MG63 (cell line): ENCODE measurements at regions not wholly inside any gene's neighbourhood (a gene's known extent, or its start where the extent isn't known, plus 50 kb on each side); places are given as distances from the start of the nearest gene placed in this dataset.

Experiments
- DNase-seq: peaks from one replicate; pipeline ENCODE4 v3.0.0-alpha.2; 2020
- H3K27me3 ChIP-seq: fragments of 250-450 bp; sonication (Bioruptor Pico); 2 replicates; pipeline ENCODE4 v1.5.1; 2020; ENCODE audit warnings: mild to moderate bottlenecking, moderate library complexity
- H3K36me3 ChIP-seq: fragments of 250-450 bp; sonication (Bioruptor Pico); 2 replicates; pipeline ENCODE4 v1.5.1; 2020; ENCODE audit warnings: mild to moderate bottlenecking, moderate library complexity
- H3K4me3 ChIP-seq: fragments of 250-450 bp; sonication (Bioruptor Pico); 2 replicates; pipeline ENCODE4 v1.5.1; 2020; ENCODE audit warnings: mild to moderate bottlenecking, moderate library complexity
- H3K9me3 ChIP-seq: fragments of 250-450 bp; sonication (Bioruptor Pico); 2 replicates; pipeline ENCODE4 v1.5.1; 2020; ENCODE audit warnings: mild to moderate bottlenecking, moderate library complexity

DNA sequence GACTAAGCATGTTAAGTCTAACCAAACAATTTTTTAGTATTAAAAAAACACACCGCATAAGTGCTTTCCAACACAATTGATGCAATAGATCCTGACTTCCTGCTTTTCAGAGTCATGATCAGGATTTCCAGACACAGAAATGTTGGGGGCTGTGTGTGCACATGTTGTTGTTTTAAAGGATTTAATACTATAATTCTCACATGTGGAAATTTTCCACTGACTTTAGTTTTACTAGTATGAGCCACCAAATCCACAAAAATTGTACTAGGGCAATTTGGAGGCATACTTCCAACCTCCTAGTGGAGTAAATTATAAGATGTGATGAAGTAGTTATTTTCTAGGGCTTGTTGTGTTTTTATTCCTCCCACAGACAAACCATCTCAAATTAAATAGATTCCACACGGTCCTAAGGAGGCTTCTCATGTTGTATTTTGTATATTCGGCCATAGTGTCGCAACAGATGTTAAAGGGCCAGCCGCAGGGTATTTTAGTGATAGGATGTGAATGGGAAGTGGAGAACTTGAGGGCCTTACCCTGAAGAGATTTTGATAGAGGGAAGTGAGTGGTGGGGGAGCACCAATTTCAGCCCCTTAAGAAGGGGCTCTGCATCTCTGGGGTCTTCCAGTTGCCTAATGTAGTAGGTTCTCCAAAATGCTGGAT lies 108.9 kb upstream of the KLF7 start:
- no peaks in the 10 kb centered on the region for H3K36me3 ChIP-seq
- no peaks in the 10 kb centered on the region for H3K27me3 ChIP-seq
- no peaks in the 10 kb centered on the region; the same call in 1 of the 2 replicates for H3K9me3 ChIP-seq
- DNase-seq: no peak
- H3K4me3 ChIP-seq: no peak overlapping the region

DNA sequence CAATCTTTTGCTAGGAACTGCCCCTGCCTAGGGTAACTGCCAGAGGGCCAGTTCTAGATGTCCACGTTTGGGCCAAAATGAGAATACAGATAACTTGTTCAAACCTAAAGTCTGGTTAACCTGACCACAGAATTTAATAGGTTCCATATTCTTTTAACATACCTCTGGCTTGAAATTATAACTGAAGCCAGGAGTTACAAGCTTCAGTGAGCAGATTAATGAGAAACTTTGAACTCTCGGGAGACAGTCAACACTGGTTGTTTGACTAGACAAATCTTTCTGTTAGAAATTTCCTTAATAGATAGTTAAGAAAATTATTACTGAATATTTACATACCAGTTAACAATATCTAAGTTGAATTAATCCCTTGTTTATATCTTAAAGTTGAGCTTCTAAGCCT lies 110.0 kb upstream of the KLF7 start:
- Histone ChIP-seq H3K4me3 (no peak overlapping the region), H3K9me3 (no peaks in the 10 kb centered on the region; the same call in 1 of the 2 replicates), H3K27me3 (no peaks in the 10 kb centered on the region), H3K36me3 (no peaks in the 10 kb centered on the region)
- no peak for DNase-seq

DNA sequence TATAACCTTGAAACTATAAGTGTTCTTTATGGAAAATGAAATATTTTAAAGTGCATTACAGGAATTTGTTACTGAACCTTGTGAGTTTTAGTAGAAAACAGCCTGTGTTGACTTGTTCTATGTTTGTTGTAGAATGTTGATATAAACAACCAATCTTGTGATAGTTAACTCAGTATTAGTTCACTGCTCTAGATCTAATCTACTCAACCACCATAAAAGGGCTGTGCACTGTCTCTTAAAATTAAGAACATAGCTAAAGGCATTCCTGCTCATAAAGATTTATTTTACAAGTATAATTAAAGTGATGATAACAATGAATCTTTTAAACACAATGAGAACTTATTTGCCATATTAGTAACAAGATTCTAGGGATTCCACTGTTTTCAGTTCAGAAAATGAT lies 110.5 kb upstream of the KLF7 start:
- H3K27me3 ChIP-seq: no peaks in the 10 kb centered on the region
- H3K9me3 ChIP-seq: no peaks in the 10 kb centered on the region; the same call in 1 of the 2 replicates
- no peak for DNase-seq
- no peak overlapping the region for H3K4me3 ChIP-seq
- H3K36me3 ChIP-seq: no peaks in the 10 kb centered on the region

DNA sequence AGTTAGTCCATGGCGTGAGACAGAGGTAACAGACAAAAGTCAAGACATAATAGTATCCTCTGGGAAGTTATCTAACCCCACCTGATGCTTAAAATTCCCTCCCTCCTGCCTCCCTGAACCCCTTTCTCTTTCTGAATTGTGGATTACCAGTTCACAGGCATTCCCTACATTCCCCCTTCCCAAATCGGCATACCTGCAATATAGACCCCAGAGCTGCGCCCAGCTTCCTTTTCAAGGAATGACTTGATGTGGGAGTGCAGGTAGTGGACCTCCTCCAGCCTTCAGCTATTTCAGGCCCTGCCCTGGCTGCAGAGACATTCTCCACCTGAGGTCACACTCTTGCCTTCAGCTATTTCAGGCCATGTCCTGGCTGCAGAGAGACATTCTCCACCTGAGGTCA lies 111.1 kb upstream of the KLF7 start:
- DNase-seq: no peak
- H3K9me3 ChIP-seq: no peaks in the 10 kb centered on the region; the same call in 1 of the 2 replicates
- no peak overlapping the region for H3K4me3 ChIP-seq
- no peaks in the 10 kb centered on the region for H3K36me3 ChIP-seq
- no peaks in the 10 kb centered on the region for H3K27me3 ChIP-seq

DNA sequence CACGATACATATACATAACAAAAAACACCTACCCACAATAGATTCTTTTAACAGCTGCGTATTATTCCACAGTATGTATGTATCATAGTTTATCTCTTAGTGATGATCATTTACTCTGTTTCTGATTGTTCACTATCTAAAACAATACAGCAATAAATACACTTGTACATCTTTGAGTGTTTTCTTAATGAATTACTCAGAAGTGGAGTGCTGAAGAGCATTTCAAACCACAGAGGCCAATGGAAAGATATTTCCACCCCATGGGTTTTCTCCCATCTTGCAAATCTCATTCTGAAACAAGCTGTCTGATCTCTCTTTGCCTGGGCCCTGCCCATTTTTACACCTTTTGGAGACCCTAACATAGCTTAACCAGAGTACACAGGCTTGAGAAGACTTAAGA lies 113.8 kb upstream of the KLF7 start:
- Histone ChIP-seq H3K36me3 (no peaks in the 10 kb centered on the region), H3K4me3 (no peak overlapping the region), H3K9me3 (no peaks in the 10 kb centered on the region; the same call in 1 of the 2 replicates), H3K27me3 (no peaks in the 10 kb centered on the region)
- DNase-seq: no peak

DNA sequence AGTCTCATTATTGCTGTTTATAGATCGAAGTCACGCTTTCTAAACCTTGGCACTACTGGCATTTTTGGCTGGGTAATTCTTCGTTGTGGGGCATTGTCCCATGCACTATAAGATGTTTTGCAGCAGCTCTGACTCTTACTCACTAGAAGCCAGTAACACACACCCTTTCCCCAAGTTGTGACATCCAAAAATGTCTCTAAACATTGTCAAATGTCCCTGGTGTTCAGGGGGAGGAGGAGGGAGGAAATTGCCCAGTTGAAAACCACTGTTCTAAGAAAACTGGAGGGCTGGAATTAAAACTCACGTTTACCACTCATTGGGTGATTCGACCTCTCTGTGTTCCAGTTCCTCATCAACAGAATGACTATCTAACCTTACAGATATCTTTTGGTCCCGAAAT lies 115.7 kb upstream of the KLF7 start:
- no peak for DNase-seq

DNA sequence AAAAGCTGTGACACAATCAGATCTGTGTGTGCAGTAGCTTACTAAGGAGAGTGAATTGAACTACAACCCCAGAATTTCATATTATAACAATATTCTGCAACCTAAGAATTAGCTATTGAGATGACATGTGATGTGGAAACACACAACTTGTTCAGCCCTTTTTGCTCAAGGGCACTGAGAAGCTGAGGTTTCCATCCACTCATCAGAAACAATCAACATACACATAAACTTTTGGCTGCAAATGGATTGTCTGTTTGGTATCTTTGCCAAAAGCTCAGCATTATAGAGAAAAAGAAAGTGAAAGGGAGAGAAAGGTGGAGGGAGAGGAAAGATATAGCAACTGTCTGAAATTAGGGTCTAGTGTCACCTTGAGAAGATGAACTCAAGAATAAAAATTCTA lies 117.2 kb upstream of the KLF7 start:
- no peaks in the 10 kb centered on the region for H3K27me3 ChIP-seq
- H3K36me3 ChIP-seq: no peaks in the 10 kb centered on the region
- no peak for DNase-seq
- H3K4me3 ChIP-seq: no peak overlapping the region
- no peaks in the 10 kb centered on the region for H3K9me3 ChIP-seq

More for the DNA sequence above, 115.7 kb upstream of the KLF7 start:
- no peak overlapping the region for H3K4me3 ChIP-seq
- no peaks in the 10 kb centered on the region for H3K36me3 ChIP-seq
- no peaks in the 10 kb centered on the region for H3K9me3 ChIP-seq
- H3K27me3 ChIP-seq: no peaks in the 10 kb centered on the region

DNA sequence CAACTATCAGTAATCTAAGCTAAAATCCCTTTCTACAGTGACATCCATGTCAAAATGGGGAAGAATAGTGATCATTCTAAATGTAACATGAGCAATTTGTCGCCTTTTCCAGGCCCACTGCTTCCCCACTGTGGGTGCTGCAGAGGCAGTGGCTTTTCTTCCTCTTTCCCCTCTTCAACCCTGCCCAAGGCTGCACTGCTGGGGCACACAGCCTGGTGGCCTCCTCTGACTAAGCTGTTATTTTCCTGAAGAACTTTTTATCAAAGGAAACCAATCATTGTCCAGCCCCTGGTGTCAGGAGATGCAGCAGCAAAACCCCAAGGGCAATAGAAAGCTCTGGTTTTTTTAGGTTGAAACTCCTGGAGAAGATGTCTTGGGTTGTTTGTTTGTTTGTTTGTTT lies 117.6 kb upstream of the KLF7 start:
- DNase-seq: no peak
- Histone ChIP-seq H3K9me3 (no peaks in the 10 kb centered on the region), H3K27me3 (no peaks in the 10 kb centered on the region), H3K36me3 (no peaks in the 10 kb centered on the region), H3K4me3 (no peak overlapping the region)

DNA sequence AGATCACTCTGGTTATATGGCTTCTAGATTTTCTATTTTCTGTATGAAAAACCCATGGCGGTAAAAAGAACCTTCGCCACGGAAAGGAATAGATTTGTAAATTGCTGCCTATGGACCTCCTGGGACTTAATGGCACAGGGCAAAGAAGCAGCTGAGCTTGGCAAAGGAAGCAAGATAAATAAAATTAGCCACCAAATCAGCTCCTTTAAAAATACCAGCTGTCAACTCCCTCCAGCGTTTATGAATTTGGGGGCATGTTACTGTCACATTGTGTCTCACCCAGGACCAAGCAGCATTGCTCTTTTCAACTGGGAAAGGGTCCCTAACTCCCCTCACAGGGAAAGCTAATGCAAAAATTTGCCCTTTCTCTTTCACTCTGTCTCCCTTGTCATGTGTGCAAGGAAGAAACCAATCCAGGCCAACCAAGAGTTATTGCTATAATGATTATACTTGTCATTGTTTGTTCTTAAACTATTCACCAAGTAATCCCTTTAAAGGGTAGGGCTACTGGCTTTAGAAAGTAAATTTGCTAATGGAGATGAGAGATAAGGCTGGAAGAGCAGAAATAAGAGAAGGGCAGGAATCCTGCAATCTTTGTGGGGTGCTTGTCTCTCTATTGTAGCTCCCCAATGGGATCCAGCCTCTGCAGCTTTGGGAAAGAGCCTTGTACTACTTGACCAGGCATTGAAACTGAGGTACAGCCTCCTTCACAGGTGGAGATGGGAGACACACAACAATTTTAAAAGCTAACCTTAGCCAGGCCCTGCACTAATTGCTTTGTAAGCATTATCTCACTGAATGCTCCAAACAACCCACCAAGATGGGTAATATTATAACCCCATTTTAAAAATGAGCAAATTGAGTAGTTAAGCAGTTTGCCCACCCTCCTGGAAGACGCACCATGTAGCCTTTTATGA lies 119.1 kb upstream of the KLF7 start:
- Histone ChIP-seq H3K27me3 (no peaks in the 10 kb centered on the region), H3K9me3 (no peaks in the 10 kb centered on the region), H3K4me3 (no peak overlapping the region), H3K36me3 (no peaks in the 10 kb centered on the region)
- DNase-seq: no peak

DNA sequence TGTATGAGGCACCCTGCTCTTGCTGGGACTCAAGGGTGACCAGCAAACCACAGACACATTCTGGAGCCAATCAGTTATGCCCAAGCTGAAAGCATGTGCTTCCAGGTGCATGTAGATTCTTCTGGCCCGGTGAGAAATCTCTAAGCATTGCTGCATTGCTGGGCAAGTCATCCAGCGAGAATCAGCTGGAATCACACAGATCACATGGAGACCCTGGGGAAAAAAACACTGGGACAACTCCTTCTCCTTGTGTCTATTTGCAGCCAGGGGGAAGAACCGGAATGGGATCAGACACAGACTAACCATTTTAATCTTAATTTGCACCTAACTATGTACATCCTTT lies 119.7 kb upstream of the KLF7 start:
- no peaks in the 10 kb centered on the region for H3K36me3 ChIP-seq
- DNase-seq: no peak
- H3K27me3 ChIP-seq: no peaks in the 10 kb centered on the region
- no peak overlapping the region for H3K4me3 ChIP-seq
- no peaks in the 10 kb centered on the region for H3K9me3 ChIP-seq

DNA sequence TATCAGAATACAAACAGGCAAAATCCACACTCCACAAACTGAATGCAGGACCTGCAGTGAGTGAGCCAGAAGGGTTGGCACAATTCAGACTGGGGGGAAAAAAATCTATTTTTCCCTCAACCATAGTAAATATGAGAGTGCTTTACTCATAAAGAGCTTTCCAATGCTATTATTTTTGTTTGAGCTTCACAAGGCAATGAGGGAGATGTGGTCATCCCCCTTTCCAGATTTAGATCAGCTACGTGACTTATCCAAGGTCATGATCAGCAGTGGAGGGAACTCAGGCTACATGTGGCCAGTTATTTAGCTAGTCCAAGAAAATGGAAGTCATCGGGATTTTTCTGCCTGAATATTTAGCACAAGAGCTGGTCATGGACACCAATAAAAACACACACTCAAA lies 120.4 kb upstream of the KLF7 start:
- Histone ChIP-seq H3K36me3 (no peaks in the 10 kb centered on the region), H3K9me3 (no peaks in the 10 kb centered on the region), H3K4me3 (no peak overlapping the region), H3K27me3 (no peaks in the 10 kb centered on the region)
- DNase-seq: no peak

DNA sequence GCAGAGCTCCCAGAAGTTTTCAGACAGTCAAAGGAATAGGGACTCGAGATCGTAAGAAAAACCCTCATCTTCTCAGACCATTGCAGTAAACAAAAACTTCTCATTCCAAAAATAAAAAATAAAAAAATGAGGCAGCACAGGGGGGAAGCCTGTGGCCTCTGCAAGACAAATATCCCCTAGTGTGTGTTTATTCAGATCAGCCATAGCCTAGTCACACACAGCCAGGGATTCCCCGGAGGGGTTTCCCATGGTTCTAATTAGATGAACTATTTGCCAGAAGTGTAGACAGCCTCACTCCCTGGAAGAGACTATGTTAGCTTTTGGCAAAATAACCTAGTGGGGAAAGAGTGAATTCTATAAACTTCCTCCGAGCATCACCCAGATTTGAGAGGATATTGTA lies 122.9 kb upstream of the KLF7 start:
- Histone ChIP-seq H3K4me3 (no peak overlapping the region), H3K9me3 (no peaks in the 10 kb centered on the region), H3K27me3 (no peaks in the 10 kb centered on the region), H3K36me3 (no peaks in the 10 kb centered on the region)
- DNase-seq: no peak

DNA sequence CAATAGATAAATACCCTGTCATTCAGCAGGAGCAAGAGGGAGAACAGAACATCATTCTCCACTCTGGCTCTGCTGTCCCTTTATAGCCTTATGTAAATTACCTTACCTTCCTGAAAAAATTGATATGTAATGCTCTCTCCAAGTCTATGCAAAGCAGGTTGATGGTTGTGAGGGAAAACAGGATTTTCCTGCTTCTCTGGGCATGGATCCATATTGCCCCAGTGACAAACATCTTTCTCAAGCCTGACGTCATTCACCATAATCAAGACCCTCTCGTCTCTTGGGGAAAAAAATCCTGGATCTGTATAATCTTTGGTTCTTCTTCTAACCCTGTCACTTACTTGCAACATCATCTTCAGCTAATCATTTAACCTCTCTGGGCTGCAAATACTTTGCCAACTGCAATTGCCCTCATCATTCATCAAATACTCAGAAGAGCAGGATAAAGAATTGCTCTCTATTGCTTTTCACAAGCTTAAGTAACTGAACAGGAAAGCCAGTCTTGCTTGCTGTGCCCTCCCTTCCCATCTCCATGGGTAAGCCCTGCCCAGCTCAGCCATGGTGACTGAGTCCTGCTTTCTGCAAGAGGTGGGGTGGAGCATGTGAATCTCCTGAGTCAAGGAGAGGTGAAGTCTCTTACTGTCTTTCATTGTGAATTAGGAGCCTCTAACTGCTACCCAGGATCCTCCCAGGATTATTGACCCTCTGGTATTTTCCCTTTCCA lies 123.7 kb upstream of the KLF7 start:
- DNase-seq: no peak
- Histone ChIP-seq H3K4me3 (no peak overlapping the region), H3K9me3 (no peaks in the 10 kb centered on the region), H3K36me3 (no peaks in the 10 kb centered on the region), H3K27me3 (no peaks in the 10 kb centered on the region)

DNA sequence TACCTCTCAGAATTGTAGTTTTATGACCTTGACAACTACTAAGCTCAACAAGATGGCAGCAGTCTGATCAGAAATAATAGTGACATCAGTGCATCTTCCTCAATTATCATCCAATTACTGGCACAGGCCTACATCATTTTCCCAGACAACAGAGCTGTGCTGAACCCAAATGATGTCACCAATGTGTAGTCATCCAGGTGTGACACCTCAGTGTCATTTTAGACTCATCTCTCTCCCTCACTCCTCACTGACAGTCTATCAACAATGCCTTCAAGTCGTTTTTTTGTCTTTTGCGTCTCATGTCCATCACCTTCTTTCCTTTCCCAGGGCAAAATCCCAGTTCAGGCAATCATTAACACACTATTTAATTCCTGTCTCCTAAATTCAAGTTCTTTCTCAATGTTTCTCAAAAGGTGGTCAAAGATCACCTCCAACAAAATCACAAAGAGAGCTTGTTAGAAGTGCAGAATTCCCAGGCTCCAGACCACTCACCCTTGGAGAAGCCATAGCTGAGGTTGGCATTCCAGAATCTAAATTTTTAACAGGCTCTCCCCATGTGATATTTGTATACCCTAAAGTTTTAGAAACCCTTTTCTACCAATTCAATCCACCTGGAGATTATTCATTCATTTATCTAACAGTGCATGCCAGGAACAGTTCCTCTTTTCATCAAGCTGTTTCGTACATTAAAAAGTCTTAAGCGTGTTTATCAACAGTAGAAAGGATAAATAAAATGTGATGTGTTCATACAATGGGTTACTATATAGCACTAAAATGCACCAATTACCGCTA lies 125.3 kb upstream of the KLF7 start:
- DNase-seq: no peak
- H3K36me3 ChIP-seq: no peaks in the 10 kb centered on the region
- no peaks in the 10 kb centered on the region for H3K27me3 ChIP-seq
- no peaks in the 10 kb centered on the region for H3K9me3 ChIP-seq
- H3K4me3 ChIP-seq: no peak overlapping the region

DNA sequence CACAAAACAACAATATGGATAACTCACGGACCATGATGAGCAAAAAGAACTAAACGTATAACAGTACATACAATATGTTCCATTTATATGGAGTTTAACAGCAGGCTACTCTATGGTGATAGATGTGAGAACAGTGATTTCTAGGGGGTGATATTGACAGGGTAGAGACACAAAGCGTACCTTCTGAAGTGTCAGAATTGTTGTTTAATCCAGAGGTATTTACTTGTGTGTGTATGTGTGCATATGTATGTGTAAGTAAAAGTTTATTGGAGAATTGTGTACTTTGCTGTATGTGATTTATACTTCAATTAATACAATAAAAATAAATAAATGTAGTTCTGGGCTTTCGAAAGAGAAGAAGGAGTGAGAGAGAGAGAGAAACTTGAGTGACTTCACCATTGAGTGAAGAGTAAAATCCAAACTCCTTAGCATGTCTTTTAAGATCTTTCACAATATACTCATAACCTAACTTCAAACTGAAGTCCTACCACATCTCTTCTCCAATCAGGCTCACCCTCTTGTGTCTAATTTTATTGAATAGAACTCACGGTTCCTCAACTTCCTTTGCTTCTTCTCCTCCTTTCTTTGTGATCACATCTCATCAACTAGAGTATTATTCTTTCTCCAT lies 126.0 kb upstream of the KLF7 start:
- Histone ChIP-seq H3K27me3 (no peaks in the 10 kb centered on the region), H3K4me3 (no peak overlapping the region), H3K9me3 (no peaks in the 10 kb centered on the region), H3K36me3 (no peaks in the 10 kb centered on the region)
- no peak for DNase-seq

DNA sequence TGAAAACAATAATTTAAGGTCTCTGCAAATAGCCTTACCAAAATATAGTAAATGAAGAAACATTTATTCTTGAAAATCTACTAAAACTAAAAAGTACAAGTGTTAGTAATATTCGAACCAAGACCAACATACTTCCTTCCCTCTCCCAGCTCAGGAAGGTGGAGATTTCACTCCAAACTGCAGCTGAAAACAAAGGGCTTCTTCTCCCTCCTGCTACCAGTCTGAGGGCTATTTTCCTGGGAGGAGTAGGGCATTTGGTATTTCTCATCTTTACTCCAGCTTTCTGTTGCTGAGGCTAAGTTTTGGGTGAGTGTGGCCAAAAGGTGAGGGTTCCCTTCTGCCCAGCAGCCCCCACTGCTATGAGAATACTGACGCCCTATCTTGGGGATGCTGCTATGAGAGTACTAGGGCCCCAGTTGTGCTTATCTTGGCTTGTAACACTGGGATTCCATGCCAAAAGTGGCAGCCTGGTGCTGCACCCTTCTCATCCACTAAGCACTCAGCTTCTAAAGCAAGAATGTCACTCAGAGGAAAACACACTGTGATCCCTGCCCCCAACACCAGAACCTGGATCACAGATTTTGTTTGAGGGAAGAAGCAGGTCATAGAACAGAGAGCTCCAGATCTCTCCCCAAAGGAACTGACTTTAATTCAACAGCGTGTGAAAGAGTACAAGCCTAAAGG lies 130.7 kb upstream of the KLF7 start:
- Histone ChIP-seq H3K27me3 (no peaks in the 10 kb centered on the region), H3K9me3 (peaks cover 10% of the 10 kb centered on the region; the same call in 1 of the 2 replicates), H3K36me3 (no peaks in the 10 kb centered on the region), H3K4me3 (no peak overlapping the region)
- no peak for DNase-seq
